ENCODE measurements at regions not wholly inside any gene's neighbourhood (a gene's known extent, or its start where the extent isn't known, plus 50 kb on each side); places are given as distances from the start of the nearest gene placed in this dataset.

- no peak for TF ChIP-seq ZBTB49 (tag by site-specific recombination; IDR thresholded peaks at IDR 0.05; ENCODE audit: low read depth)
- TF ChIP-seq ZNF692 (tag by site-specific recombination; IDR thresholded peaks at IDR 0.05), result no peak
- no peak for TF ChIP-seq ZNF112 (tag by site-specific recombination; IDR thresholded peaks at IDR 0.05)
- no peak for TF ChIP-seq WT1 (tag by site-specific recombination; IDR thresholded peaks at IDR 0.05)
- no peak for TF ChIP-seq ZNF530 (tag by site-specific recombination; IDR thresholded peaks at IDR 0.05; ENCODE audit: low read depth)
- no peak for TF ChIP-seq PRDM6 (tag by site-specific recombination; IDR thresholded peaks at IDR 0.05)
- TF ChIP-seq ZSCAN30 (tag by site-specific recombination; IDR thresholded peaks at IDR 0.05), result no peak
- TF ChIP-seq ZNF558 (tag by site-specific recombination; IDR thresholded peaks at IDR 0.05), result no peak
- no peak for TF ChIP-seq ZNF654 (tag by site-specific recombination; IDR thresholded peaks at IDR 0.05; ENCODE audit: low read depth)
- no peak for TF ChIP-seq ZNF76 (tag by site-specific recombination; IDR thresholded peaks at IDR 0.05; ENCODE audit: borderline replicate concordance, low read depth)
Measured at GRCh38 chr4:14835288-14835687, 167.0 kb upstream of the CPEB2 start (continued).

- Histone ChIP-seq H3K9me3 (ENCODE audit: control insufficient read depth, insufficient read depth, low read depth, low read length) (no peaks in the 10 kb centered on the region), H3K27ac (ENCODE audit: extremely low read depth, low read depth, low read length) (no peak overlapping the region), H3K4me3 (ENCODE audit: low read depth, low read length) (no peak overlapping the region), H3K36me3 (ENCODE audit: control insufficient read depth in 2 of 2, insufficient read depth in 1 of 2, low read length in 2 of 2) (no peaks in the 10 kb centered on the region), H3K4me1 (ENCODE audit: control insufficient read depth, insufficient read depth, low read length) (no peaks in the 10 kb centered on the region)
- POLR2A ChIA-PET, result no interaction called here
- CTCF ChIA-PET, result no interaction called here
- no peak for TF ChIP-seq ZNF148 (tag by site-specific recombination; IDR thresholded peaks at IDR 0.05; ENCODE audit: borderline replicate concordance)
- TF ChIP-seq ZFP37 (tag by site-specific recombination; IDR thresholded peaks at IDR 0.05), result no peak
- no peak for TF ChIP-seq ZNF624 (tag by site-specific recombination; IDR thresholded peaks at IDR 0.05)
- no peak for TF ChIP-seq ZNF639 (tag by site-specific recombination; IDR thresholded peaks at IDR 0.05)
- no peak for TF ChIP-seq CTCF (tag by site-specific recombination; IDR thresholded peaks at IDR 0.05)
- no peak for TF ChIP-seq PRDM2 (tag by site-specific recombination; IDR thresholded peaks at IDR 0.05; ENCODE audit: borderline replicate concordance)
Measured at GRCh38 chr4:14835708-14836425, 166.4 kb upstream of the CPEB2 start.

Measured in HEK293 (cell line).